ENCODE measurements at regions not wholly inside any gene's neighbourhood (a gene's known extent, or its start where the extent isn't known, plus 50 kb on each side); places are given as distances from the start of the nearest gene placed in this dataset.

- DNase-seq (ENCODE audit: insufficient read length, low spot score, missing footprints), result no peak
- H2AFZ ChIP-seq (ENCODE audit: low read length), result no peak overlapping the region
- H3K79me2 ChIP-seq (ENCODE audit: insufficient read depth, low read length), result no peaks in the 10 kb centered on the region
- H3K9me3 ChIP-seq (ENCODE audit: low read depth, low read length), result no peaks in the 10 kb centered on the region
- no peaks in the 10 kb centered on the region for H4K20me1 ChIP-seq (ENCODE audit: insufficient read depth, low read length)
- H3K4me3 ChIP-seq (ENCODE audit: insufficient read depth, low read length), result no peak overlapping the region
- H3K27ac ChIP-seq (ENCODE audit: low read depth, low read length), result no peak overlapping the region
- H3K36me3 ChIP-seq (ENCODE audit: insufficient read depth, low read length), result no peaks in the 10 kb centered on the region
- H3K27me3 ChIP-seq (ENCODE audit: insufficient read depth, low read length), result no peaks in the 10 kb centered on the region
- TF ChIP-seq CTCF (IDR thresholded peaks at IDR 0.05; ENCODE audit: extremely low read depth, low read depth, low read length), result no peak
- no peaks in the 10 kb centered on the region for H3K4me1 ChIP-seq (ENCODE audit: insufficient read depth, low read length)
- H3K4me2 ChIP-seq (ENCODE audit: insufficient read depth, low read length), result no peak overlapping the region
Observed at GRCh38 chr6:100968949-100969348, 87.8 kb upstream of the ASCC3 start.

- DNase-seq (ENCODE audit: insufficient read length, low spot score, missing footprints), result no peak
- TF ChIP-seq CTCF (IDR thresholded peaks at IDR 0.05; ENCODE audit: extremely low read depth, low read depth, low read length), result no peak
- Histone ChIP-seq H3K79me2 (ENCODE audit: insufficient read depth, low read length) (no peaks in the 10 kb centered on the region), H3K4me1 (ENCODE audit: insufficient read depth, low read length) (no peaks in the 10 kb centered on the region), H2AFZ (ENCODE audit: low read length) (no peak overlapping the region), H4K20me1 (ENCODE audit: insufficient read depth, low read length) (no peaks in the 10 kb centered on the region), H3K27ac (ENCODE audit: low read depth, low read length) (no peak overlapping the region), H3K36me3 (ENCODE audit: insufficient read depth, low read length) (no peaks in the 10 kb centered on the region), H3K4me3 (ENCODE audit: insufficient read depth, low read length) (no peak overlapping the region), H3K4me2 (ENCODE audit: insufficient read depth, low read length) (no peak overlapping the region), H3K9me3 (ENCODE audit: low read depth, low read length) (no peaks in the 10 kb centered on the region), H3K27me3 (ENCODE audit: insufficient read depth, low read length) (no peaks in the 10 kb centered on the region)
Observed at GRCh38 chr6:100979267-100979666, 98.1 kb upstream of the ASCC3 start.

- no peaks in the 10 kb centered on the region for H3K9me3 ChIP-seq (ENCODE audit: low read depth, low read length)
- H3K4me3 ChIP-seq (ENCODE audit: insufficient read depth, low read length), result no peak overlapping the region
- no peak overlapping the region for H3K4me2 ChIP-seq (ENCODE audit: insufficient read depth, low read length)
- no peak overlapping the region for H3K27ac ChIP-seq (ENCODE audit: low read depth, low read length)
- H4K20me1 ChIP-seq (ENCODE audit: insufficient read depth, low read length), result no peaks in the 10 kb centered on the region
- H3K27me3 ChIP-seq (ENCODE audit: insufficient read depth, low read length), result no peaks in the 10 kb centered on the region
- H2AFZ ChIP-seq (ENCODE audit: low read length), result no peak overlapping the region
- no peaks in the 10 kb centered on the region for H3K36me3 ChIP-seq (ENCODE audit: insufficient read depth, low read length)
- no peaks in the 10 kb centered on the region for H3K79me2 ChIP-seq (ENCODE audit: insufficient read depth, low read length)
- DNase-seq (ENCODE audit: insufficient read length, low spot score, missing footprints), result no peak
- no peaks in the 10 kb centered on the region for H3K4me1 ChIP-seq (ENCODE audit: insufficient read depth, low read length)
- TF ChIP-seq CTCF (IDR thresholded peaks at IDR 0.05; ENCODE audit: extremely low read depth, low read depth, low read length), result no peak
Observed at GRCh38 chr6:100980949-100981348, 99.8 kb upstream of the ASCC3 start.

GRCh38 chr6:100986921-100987320, 105.8 kb upstream of the ASCC3 start:
- Histone ChIP-seq H3K27ac (ENCODE audit: low read depth, low read length) (no peak overlapping the region), H3K36me3 (ENCODE audit: insufficient read depth, low read length) (no peaks in the 10 kb centered on the region), H2AFZ (ENCODE audit: low read length) (no peak overlapping the region), H3K9me3 (ENCODE audit: low read depth, low read length) (no peaks in the 10 kb centered on the region), H3K4me2 (ENCODE audit: insufficient read depth, low read length) (no peak overlapping the region), H3K4me3 (ENCODE audit: insufficient read depth, low read length) (no peak overlapping the region), H3K27me3 (ENCODE audit: insufficient read depth, low read length) (no peaks in the 10 kb centered on the region), H3K79me2 (ENCODE audit: insufficient read depth, low read length) (no peaks in the 10 kb centered on the region), H4K20me1 (ENCODE audit: insufficient read depth, low read length) (no peaks in the 10 kb centered on the region), H3K4me1 (ENCODE audit: insufficient read depth, low read length) (no peaks in the 10 kb centered on the region)
- DNase-seq (ENCODE audit: insufficient read length, low spot score, missing footprints), result peak; percentile 11
- no peak for TF ChIP-seq CTCF (IDR thresholded peaks at IDR 0.05; ENCODE audit: extremely low read depth, low read depth, low read length)
